AG10803 (cell line): ENCODE measurements at regions not wholly inside any gene's neighbourhood (a gene's known extent, or its start where the extent isn't known, plus 50 kb on each side); places are given as distances from the start of the nearest gene placed in this dataset.
"Not testable (repeated sequence)": the region's sequence is repeated elsewhere in the genome, so short reads cannot be mapped to it uniquely, and the experiment has no call there.

ENCODE experiments used
- DNase-seq: peaks from one replicate; pipeline ENCODE4 v3.0.0; 2010; ENCODE audit warnings: low read depth
- H3K4me3 ChIP-seq: 2 replicates; pipeline ENCODE4 v1.5.1; 2011; ENCODE audit warnings: mild to moderate bottlenecking, low read length, control low read depth
- TF ChIP-seq, protein P1 (sequence below): conservative IDR thresholded peaks from 2 replicates; pipeline ENCODE4 v1.5.1; 2011; ENCODE audit warnings: mild to moderate bottlenecking, low read length, control low read depth, inconsistent platforms

DNA sequence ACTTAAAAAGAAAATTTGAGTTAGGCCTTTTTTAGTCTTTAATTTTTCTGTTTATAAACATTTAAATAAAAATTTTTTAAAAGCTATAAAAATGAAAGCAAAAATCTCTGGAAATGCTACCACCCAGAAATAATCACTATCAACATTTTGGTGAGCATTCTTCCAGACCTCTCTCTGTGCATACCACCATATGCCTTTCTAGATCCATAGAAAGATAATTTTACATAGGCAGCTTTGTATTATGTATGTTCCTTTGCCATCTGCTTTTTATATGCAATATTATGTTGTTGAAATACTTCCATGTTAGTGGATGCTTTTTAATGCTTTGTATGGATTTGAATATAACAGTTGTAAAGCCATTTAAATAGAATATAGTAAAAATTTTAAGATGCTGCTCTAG lies 496.7 kb upstream of the HTR1E start:
- TF ChIP-seq, protein P1, sequence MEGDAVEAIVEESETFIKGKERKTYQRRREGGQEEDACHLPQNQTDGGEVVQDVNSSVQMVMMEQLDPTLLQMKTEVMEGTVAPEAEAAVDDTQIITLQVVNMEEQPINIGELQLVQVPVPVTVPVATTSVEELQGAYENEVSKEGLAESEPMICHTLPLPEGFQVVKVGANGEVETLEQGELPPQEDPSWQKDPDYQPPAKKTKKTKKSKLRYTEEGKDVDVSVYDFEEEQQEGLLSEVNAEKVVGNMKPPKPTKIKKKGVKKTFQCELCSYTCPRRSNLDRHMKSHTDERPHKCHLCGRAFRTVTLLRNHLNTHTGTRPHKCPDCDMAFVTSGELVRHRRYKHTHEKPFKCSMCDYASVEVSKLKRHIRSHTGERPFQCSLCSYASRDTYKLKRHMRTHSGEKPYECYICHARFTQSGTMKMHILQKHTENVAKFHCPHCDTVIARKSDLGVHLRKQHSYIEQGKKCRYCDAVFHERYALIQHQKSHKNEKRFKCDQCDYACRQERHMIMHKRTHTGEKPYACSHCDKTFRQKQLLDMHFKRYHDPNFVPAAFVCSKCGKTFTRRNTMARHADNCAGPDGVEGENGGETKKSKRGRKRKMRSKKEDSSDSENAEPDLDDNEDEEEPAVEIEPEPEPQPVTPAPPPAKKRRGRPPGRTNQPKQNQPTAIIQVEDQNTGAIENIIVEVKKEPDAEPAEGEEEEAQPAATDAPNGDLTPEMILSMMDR, result no peak

DNA sequence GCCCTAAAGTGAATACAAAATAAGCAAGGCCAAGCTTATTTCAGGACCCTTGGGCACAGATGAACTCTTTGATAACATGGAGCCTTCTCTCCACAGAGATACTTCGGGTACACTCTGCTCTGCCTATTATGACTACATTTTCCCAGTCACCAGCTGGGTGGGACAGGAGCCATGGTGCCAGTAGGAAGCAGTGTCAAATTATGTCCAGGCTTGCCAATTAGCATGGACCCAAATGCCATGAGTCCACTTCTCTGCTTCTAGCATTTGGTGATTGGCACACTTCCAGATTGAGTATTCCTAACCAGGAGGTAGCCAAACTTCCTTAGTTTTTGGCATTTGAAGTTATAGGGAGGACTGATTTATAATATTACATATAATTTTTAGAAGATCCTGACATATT lies 513.8 kb upstream of the HTR1E start:
- TF ChIP-seq, protein P1, result no peak
- no peak overlapping the region for H3K4me3 ChIP-seq
- DNase-seq, result no peak

More for the DNA sequence above, 496.7 kb upstream of the HTR1E start:
- no peak overlapping the region for H3K4me3 ChIP-seq
- no peak for DNase-seq

DNA sequence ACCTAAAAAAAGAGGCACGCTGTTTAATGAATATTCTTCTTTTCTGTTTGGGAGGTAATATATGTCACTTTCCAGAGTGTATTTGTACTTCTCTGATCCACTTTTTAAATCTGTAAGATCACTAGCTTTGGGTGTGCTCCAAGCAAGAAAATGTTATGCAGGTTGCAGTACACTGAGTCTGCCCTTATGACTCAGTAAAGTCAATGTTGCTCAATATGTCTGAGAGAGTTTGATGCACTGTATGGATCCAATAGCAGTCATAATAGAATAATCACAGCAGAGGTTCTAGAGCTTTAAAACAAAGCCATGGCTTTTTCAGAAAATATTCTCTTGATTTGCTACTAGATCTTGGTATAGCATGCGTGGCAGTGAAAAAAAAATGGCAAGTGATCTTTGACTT lies 525.3 kb upstream of the HTR1E start:
- TF ChIP-seq, protein P1, result no peak
- DNase-seq, result no peak

DNA sequence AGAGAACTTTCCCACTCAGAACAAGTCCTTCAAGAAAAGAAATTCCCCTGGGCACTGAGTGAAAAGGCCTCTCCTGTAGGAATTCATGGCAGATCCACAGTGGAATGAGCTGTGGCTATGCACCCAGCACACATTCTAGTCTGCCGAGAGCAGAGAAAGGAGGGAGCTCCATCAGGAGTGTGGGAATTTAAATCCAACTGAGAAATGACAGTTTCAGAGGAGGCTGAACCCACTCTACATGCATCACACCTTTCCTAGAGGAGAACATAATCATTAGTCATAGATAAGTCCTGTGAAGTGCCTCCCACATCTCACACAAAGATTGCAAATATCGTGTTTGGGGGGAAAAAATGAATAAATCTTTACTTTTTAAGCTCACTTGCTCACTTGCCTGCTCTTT lies 530.2 kb upstream of the HTR1E start:
- TF ChIP-seq, protein P1, result no peak
- no peak overlapping the region for H3K4me3 ChIP-seq
- DNase-seq, result no peak

More for the DNA sequence above, 525.3 kb upstream of the HTR1E start:
- H3K4me3 ChIP-seq, result no peak overlapping the region

DNA sequence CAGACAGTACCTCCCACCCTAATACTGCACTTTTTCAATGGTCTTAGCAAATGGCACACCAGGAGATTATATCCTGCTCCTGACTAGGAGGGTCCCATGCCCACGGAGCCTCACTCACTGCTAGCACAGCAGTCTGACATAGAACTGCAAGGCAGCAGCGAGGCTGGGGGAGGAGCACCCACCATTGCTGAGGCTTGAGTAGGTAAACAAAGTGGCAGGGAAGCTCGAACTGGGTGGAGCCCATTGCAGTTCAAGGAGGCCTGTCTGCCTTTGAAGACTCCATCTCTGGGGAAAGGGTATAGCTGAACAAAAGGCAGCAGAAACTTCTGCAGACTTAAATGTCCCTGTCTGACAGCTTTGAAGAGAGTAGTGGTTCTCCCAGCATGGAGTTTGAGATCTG lies 544.5 kb upstream of the HTR1E start:
- not testable (repeated sequence) for DNase-seq, H3K4me3 ChIP-seq

DNA sequence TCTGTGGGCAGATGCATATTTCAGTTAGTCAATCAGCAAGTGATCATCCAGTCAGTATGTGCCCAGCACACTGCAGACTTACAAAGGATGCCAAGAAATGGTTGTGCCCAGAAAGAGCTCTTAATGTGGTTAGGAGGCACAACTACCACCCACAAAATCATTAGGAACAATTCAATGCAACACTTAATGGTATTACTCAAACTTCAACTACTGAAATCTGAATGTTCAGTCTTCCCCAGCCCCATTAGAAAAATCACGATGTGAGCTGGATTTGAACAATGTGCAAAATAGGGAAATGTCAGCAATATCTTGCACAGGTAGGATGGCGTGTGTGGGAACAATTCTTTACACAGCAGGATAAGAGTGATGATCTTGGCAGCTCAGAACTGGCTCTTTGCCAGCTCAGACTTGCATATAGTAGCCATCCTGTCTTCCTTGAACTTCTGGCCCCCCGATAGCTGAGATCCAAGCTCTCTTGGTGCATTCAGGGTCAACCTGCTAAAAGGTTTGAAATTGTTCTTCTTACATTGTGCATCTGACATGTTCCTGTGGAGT lies 556.7 kb upstream of the HTR1E start:
- H3K4me3 ChIP-seq, result no peak overlapping the region

DNA sequence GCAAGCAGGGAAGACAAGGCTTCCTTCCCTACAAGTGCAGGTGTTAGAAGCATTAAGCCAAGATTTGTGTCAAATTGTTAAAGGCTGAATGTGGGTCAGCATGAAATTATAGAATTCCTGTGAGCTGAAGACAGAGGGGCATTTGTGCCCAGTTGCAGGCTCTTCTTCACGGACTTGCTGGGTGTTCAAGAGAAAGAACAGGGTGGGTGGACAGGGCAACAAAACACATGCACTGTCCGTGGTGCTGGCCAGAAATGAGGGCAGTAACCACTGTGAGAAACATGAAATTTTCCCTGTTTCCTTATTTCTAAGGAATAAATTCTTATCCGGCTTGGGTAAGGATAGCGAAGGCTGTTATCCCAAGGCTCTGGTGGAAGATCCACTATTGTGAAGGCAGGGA lies 579.5 kb upstream of the HTR1E start:
- no peak for DNase-seq
- TF ChIP-seq, protein P1, result no peak
- H3K4me3 ChIP-seq, result no peak overlapping the region

More for the DNA sequence above, 556.7 kb upstream of the HTR1E start:
- TF ChIP-seq, protein P1, result no peak
- no peak for DNase-seq

DNA sequence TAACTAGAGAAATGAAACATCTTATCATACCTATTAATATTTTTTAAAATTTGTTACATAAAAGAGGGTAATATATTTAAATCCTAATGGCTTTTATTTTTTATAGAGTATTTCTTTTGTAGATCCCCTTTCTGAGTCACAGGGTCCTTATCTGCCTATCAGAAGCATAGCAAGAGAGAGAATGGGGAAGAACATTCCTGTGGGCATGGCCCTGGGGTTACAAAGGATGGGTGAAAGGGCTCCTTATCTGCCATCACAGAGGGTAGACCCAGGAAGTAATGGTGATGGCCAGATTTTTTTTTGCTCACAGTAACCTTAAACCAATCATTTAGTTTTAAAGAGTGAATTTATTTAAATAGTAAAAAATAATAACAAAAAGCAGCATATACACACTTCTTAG lies 582.1 kb upstream of the HTR1E start:
- no peak for DNase-seq
- TF ChIP-seq, protein P1, result no peak

More for the DNA sequence above, 582.1 kb upstream of the HTR1E start:
- no peak overlapping the region for H3K4me3 ChIP-seq
